ENCODE measurements at regions not wholly inside any gene's neighbourhood (a gene's known extent, or its start where the extent isn't known, plus 50 kb on each side); places are given as distances from the start of the nearest gene placed in this dataset.
A peak's percentile ranks its signal among the peaks of the same experiment; 100 is the strongest.
"Not testable (repeated sequence)": the region's sequence is repeated elsewhere in the genome, so short reads cannot be mapped to it uniquely, and the experiment has no call there.

- no peak for DNase-seq
Measured at GRCh38 chr1:186775881-186776560, 52.7 kb upstream of the PLA2G4A start.

- DNase-seq = no peak
Measured at GRCh38 chr1:186775036-186775435, 53.7 kb upstream of the PLA2G4A start.

- no peak for DNase-seq
Measured at GRCh38 chr1:186772228-186772627, 56.5 kb upstream of the PLA2G4A start.

GRCh38 chr1:186770421-186770820, 58.3 kb upstream of the PLA2G4A start:
- no peak for DNase-seq

GRCh38 chr1:186768906-186769305, 59.8 kb upstream of the PLA2G4A start:
- DNase-seq = no peak

- no peak for DNase-seq
Measured at GRCh38 chr1:186765446-186765845, 63.3 kb upstream of the PLA2G4A start.

GRCh38 chr1:186763107-186763506, 65.6 kb upstream of the PLA2G4A start:
- peak; percentile 21 for DNase-seq

- DNase-seq = no peak
Measured at GRCh38 chr1:186762653-186763052, 66.1 kb upstream of the PLA2G4A start.

GRCh38 chr1:186761358-186761757, 67.4 kb upstream of the PLA2G4A start:
- no peak for DNase-seq

- DNase-seq = no peak
Measured at GRCh38 chr1:186760446-186760845, 68.3 kb upstream of the PLA2G4A start.

- DNase-seq = not testable (repeated sequence)
Measured at GRCh38 chr1:186758896-186759606, 69.7 kb upstream of the PLA2G4A start.

- no peak for DNase-seq
Measured at GRCh38 chr1:186757851-186758250, 70.9 kb upstream of the PLA2G4A start.

- no peak for DNase-seq
Measured at GRCh38 chr1:186754542-186755145, 74.1 kb upstream of the PLA2G4A start.

- no peak for DNase-seq
Measured at GRCh38 chr1:186753241-186753640, 73.0 kb upstream of the PTGS2 start.

- no peak for DNase-seq
Measured at GRCh38 chr1:186750257-186750656, 70.0 kb upstream of the PTGS2 start.

GRCh38 chr1:186749820-186750219, 69.6 kb upstream of the PTGS2 start:
- DNase-seq = no peak

- no peak for DNase-seq
Measured at GRCh38 chr1:186747661-186748060, 67.4 kb upstream of the PTGS2 start.

GRCh38 chr1:186745531-186746146, 65.4 kb upstream of the PTGS2 start:
- DNase-seq = no peak

GRCh38 chr1:186741640-186742039, 61.4 kb upstream of the PTGS2 start:
- no peak for DNase-seq

GRCh38 chr1:186740324-186740723, 60.1 kb upstream of the PTGS2 start:
- DNase-seq = no peak

- no peak for DNase-seq
Measured at GRCh38 chr1:186739515-186739914, 59.3 kb upstream of the PTGS2 start.

GRCh38 chr1:186738926-186739325, 58.7 kb upstream of the PTGS2 start:
- no peak for DNase-seq

- DNase-seq = no peak
Measured at GRCh38 chr1:186736971-186737685, 56.9 kb upstream of the PTGS2 start.
